DND-41 (cell line): ENCODE measurements at regions not wholly inside any gene's neighbourhood (a gene's known extent, or its start where the extent isn't known, plus 50 kb on each side); places are given as distances from the start of the nearest gene placed in this dataset.

Source experiments
- ATAC-seq: fragments of 200-7000 bp; cut with Tn5 transposase; 3 replicates; pipeline ENCODE4 v1.9.1; 2021; ENCODE audit warnings: low read depth; ENCODE audit not compliant: insufficient read depth
- DNase-seq: peaks from one replicate; pipeline ENCODE4 v3.0.0-alpha.2; 2020
- H2AFZ ChIP-seq: 2 replicates; pipeline ENCODE4 v1.6.0; 2012; ENCODE audit warnings: low read depth, low read length
- H3K27ac ChIP-seq: 2 replicates; pipeline ENCODE4 v1.5.1; 2012; ENCODE audit warnings: low read length, inconsistent platforms
- H3K27me3 ChIP-seq: fragments of 200-600 bp; sonication (generic); 2 replicates; pipeline ENCODE4 v1.6.0; 2012; ENCODE audit warnings: low read length, mild to moderate bottlenecking, inconsistent platforms; ENCODE audit not compliant: insufficient read depth, poor library complexity
- H3K36me3 ChIP-seq: 2 replicates; pipeline ENCODE4 v1.5.1; 2012; ENCODE audit warnings: low read length, inconsistent platforms; ENCODE audit not compliant: insufficient read depth
- H3K4me1 ChIP-seq: 2 replicates; pipeline ENCODE4 v1.5.1; 2012; ENCODE audit warnings: mild to moderate bottlenecking, low read length; ENCODE audit not compliant: insufficient read depth
- H3K4me2 ChIP-seq: 2 replicates; pipeline ENCODE4 v1.6.0; 2012; ENCODE audit warnings: mild to moderate bottlenecking, moderate library complexity, low read length, inconsistent platforms; ENCODE audit not compliant: insufficient read depth
- H3K4me3 ChIP-seq, 2 experiments: fragments of 200-600 bp in 1 of 2; shearing (Covaris generic) in 1 of 2; 2 replicates each; pipeline ENCODE4 v1.5.1; 2012 to 2016; ENCODE audit warnings: inconsistent platforms in 2 of 2, low read length in 2 of 2, mild to moderate bottlenecking in 2 of 2, low read depth in 1 of 2, moderate library complexity in 1 of 2
- H3K79me2 ChIP-seq: 2 replicates; pipeline ENCODE4 v1.6.0; 2012; ENCODE audit warnings: low read length, inconsistent platforms; ENCODE audit not compliant: insufficient read depth
- H3K9ac ChIP-seq: 2 replicates; pipeline ENCODE4 v1.6.0; 2012; ENCODE audit warnings: low read depth, mild to moderate bottlenecking, inconsistent platforms, low read length, moderate library complexity
- H3K9me3 ChIP-seq: 2 replicates; pipeline ENCODE4 v1.5.1; 2012; ENCODE audit warnings: low read length, moderate library complexity, mild to moderate bottlenecking, inconsistent platforms; ENCODE audit not compliant: insufficient read depth, severe bottlenecking
- H4K20me1 ChIP-seq: 2 replicates; pipeline ENCODE4 v1.6.0; 2012; ENCODE audit warnings: low read length; ENCODE audit not compliant: insufficient read depth
- CTCF ChIP-seq: IDR thresholded peaks from 2 replicates; pipeline ENCODE4 v1.5.1; 2012; ENCODE audit warnings: borderline replicate concordance, low read length, moderate library complexity, mild to moderate bottlenecking; ENCODE audit not compliant: poor library complexity, severe bottlenecking; ENCODE audit errors: extremely low read depth
- EZH2 ChIP-seq: IDR thresholded peaks from 3 replicates; pipeline ENCODE4 v1.6.1; 2012; ENCODE audit warnings: borderline replicate concordance, low read depth, mild to moderate bottlenecking, moderate library complexity, low read length, inconsistent platforms; ENCODE audit not compliant: severe bottlenecking

- Histone ChIP-seq H3K4me2 (no peak overlapping the region), H3K36me3 (no peaks in the 10 kb centered on the region), H3K9ac (no peak overlapping the region), H3K27me3 (no peaks in the 10 kb centered on the region), H3K79me2 (no peaks in the 10 kb centered on the region), H3K27ac (no peak overlapping the region), H2AFZ (no peak overlapping the region), H4K20me1 (no peaks in the 10 kb centered on the region), H3K4me3 (no peak overlapping the region), H3K4me1 (no peaks in the 10 kb centered on the region), H3K9me3 (no peaks in the 10 kb centered on the region)
- ATAC-seq (no peak), DNase-seq (no peak)
- TF ChIP-seq CTCF = no peak
- no peak for TF ChIP-seq EZH2
Observed at GRCh38 chr16:63922560-63922959, 1199.3 kb downstream of the CDH11 start.

GRCh38 chr16:63921737-63922295 is 1200.0 kb downstream of the CDH11 start:
- Histone ChIP-seq H3K9me3 (peaks cover 3% of the 10 kb centered on the region), H3K9ac (no peak overlapping the region), H4K20me1 (no peaks in the 10 kb centered on the region), H3K4me1 (no peaks in the 10 kb centered on the region), H3K4me3 (no peak overlapping the region), H3K79me2 (no peaks in the 10 kb centered on the region), H3K36me3 (no peaks in the 10 kb centered on the region), H2AFZ (no peak overlapping the region), H3K27ac (no peak overlapping the region), H3K4me2 (no peak overlapping the region), H3K27me3 (no peaks in the 10 kb centered on the region)
- ATAC-seq (no peak), DNase-seq (no peak)
- TF ChIP-seq CTCF = no peak
- TF ChIP-seq EZH2 = no peak

GRCh38 chr16:63913290-63913689 is 1208.6 kb downstream of the CDH11 start:
- Histone ChIP-seq H3K9me3 (peaks cover 4% of the 10 kb centered on the region), H2AFZ (no peak overlapping the region), H3K27me3 (no peaks in the 10 kb centered on the region), H3K9ac (no peak overlapping the region), H3K36me3 (no peaks in the 10 kb centered on the region), H3K27ac (no peak overlapping the region), H3K4me2 (no peak overlapping the region), H4K20me1 (no peaks in the 10 kb centered on the region), H3K4me3 (no peak overlapping the region), H3K79me2 (no peaks in the 10 kb centered on the region), H3K4me1 (no peaks in the 10 kb centered on the region)
- DNase-seq (no peak), ATAC-seq (no peak)
- no peak for TF ChIP-seq CTCF

- no peaks in the 10 kb centered on the region for H4K20me1 ChIP-seq
- H2AFZ ChIP-seq = no peak overlapping the region
- no peak overlapping the region for H3K9ac ChIP-seq
- no peak overlapping the region for H3K27ac ChIP-seq
- H3K79me2 ChIP-seq = no peaks in the 10 kb centered on the region
- no peak overlapping the region for H3K4me2 ChIP-seq
- DNase-seq = no peak
- no peaks in the 10 kb centered on the region for H3K4me1 ChIP-seq
- H3K4me3 ChIP-seq = no peak overlapping the region
- no peaks in the 10 kb centered on the region for H3K9me3 ChIP-seq
- ATAC-seq = no peak
- no peaks in the 10 kb centered on the region for H3K36me3 ChIP-seq
- TF ChIP-seq EZH2 = no peak
- no peak for TF ChIP-seq CTCF
- no peaks in the 10 kb centered on the region for H3K27me3 ChIP-seq
Observed at GRCh38 chr16:63907251-63907650, 1214.6 kb downstream of the CDH11 start.
